ENCODE measurements at regions not wholly inside any gene's neighbourhood (a gene's known extent, or its start where the extent isn't known, plus 50 kb on each side); places are given as distances from the start of the nearest gene placed in this dataset.
"Not testable (repeated sequence)": the region's sequence is repeated elsewhere in the genome, so short reads cannot be mapped to it uniquely, and the experiment has no call there.

- DNase-seq: no peak
Measured at GRCh38 chr2:145010635-145011034, 490.7 kb upstream of the ZEB2 start.

GRCh38 chr2:145007960-145008263 lies 488.0 kb upstream of the ZEB2 start:
- peak; percentile 5 to 41 for DNase-seq

DNA sequence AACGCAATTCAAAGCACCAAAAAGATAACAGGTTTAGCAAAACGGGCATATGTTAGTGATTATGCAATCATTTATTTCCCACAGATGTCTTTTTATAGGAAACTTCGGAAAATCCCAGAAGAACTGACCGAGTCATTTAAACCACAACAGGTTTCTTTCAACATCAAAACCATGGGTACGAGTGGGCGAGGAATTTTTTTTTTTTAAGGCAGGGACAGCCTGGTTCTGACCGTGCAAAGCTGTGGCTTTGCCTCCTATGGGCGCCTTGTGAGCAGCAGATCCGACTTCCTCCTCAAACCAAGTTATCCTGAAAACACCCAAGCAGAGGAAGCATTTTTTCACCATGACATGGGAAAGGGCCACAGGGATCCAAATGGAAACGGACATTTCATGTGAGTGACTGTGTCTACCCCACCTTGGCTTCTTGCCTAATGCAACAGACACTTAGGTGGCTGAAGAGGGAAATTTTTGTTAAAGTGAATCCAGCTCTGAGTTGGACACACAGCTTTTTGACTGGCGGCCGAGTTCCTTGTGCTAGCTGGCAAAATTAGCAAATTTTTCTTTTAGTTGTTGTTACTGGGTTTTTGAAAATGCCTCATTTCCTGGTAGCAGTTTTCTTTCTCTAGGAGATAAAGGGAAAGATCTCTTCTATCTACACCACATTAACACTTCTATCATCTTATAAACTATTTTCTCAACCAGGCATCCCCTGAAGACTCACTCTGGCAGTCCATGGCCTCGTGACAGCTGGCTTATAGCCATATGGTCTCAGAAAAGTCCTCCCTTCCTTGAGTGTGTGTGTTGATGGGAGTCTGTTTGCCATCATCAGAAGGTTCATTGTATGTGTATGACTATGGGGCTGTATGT lies 487.4 kb upstream of the ZEB2 start:
- DNase-seq: peak; percentile 71 to 83

DNA sequence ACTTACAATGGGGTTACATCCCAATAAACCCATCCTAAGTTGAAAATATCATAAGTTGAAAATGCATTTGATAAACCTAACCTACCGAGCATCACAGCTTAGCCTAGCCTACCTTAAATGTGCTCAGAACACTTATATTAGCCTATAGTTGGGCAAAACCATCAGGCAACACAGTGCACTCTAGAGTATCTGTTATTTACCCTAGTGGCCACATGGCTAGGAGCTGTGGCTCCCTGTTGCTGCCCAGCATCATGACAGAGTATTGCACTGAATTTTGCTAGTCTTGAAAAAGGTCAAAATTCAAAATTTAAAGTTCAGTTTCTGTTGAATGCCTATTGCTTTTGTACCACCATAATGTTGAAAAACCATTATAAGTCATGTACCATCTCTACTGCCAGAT lies 482.7 kb upstream of the ZEB2 start:
- DNase-seq: no peak

DNA sequence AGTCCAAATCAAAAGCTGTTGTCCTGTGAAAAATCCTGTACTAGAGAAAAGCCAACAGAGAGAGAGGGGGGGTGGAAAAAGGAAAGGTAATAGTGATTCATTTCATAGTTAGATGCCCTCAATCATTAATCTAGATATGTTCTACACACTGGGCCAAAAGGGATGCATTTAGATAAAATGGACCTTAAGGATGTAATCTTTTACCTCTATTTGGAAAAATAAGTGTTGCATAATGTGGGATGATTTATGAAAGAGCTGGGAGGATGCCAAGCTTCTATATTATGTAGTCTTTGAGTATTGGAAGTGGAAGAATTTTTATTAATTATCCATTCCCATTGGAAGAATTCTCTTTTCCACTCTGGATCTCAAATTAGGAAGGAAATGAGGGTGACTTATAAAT lies 480.5 kb upstream of the ZEB2 start:
- DNase-seq: no peak

GRCh38 chr2:144999936-145000335 lies 480.0 kb upstream of the ZEB2 start:
- no peak for DNase-seq

GRCh38 chr2:144999071-144999875 lies 479.4 kb upstream of the ZEB2 start:
- DNase-seq: no peak

- no peak for DNase-seq
Measured at GRCh38 chr2:144998435-144998834, 478.5 kb upstream of the ZEB2 start.

DNA sequence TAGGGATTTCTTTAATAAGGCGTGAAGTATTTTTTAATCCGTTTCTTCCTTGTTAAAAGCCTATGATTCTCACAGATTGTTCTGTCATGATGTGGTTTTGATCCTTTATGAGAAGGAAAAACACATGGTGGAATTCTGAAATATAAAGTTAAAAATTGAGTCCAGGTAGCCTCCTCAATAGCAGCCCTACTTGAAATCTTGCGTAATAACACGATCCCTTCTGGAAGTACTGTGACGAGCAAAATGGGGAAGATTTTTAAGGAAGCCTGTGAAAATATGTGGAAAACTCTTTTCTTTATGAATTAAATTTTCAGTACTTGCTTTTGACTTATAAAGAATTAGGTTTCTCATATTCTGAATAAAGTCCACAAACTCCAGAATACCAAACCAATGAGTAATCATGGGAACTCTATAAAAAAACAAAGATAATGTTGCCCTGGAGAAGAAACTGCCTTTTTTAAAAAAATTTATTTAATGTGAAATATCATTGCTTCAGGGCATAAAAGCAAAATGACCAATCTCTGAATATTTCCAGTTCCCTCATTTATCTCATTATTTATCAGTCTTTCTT lies 476.4 kb upstream of the ZEB2 start:
- DNase-seq: no peak

DNA sequence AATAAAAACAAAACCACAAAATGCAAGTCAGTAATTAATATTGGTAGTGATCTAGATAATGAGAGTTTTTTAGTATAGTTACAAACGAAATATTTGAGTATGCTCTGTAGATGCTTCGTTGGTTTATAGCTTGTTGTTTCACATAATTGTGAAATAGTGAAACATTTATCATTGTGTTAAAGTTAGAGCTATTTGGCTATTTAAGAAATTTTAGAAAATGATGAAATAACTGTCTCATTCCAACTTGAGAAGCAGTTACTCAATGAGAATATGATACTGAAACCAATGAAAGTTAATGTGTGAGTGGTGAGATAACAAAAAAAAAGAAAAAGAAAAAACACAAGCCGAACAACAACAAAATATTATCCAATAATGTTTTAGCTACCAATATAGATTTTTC lies 475.6 kb upstream of the ZEB2 start:
- peak; percentile 37 to 64 for DNase-seq

DNA sequence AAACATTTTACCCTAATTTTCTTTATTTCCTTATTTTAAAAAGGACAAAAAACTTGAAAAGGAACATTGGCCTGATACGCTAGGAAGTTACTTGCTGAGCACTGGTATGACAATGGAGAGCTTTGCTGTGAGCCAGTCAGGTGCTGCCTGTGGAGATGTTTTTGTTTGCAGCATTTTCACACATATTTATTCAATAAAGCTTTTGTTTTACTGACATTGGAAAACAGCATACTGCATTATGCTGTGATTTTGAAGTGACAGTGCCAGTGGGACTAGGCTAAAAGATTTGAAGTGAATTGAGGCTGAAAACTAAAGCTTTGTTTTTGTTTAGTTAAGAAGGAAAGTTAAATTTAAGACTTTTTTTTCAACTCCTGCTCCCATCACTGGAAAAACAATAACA lies 470.7 kb upstream of the ZEB2 start:
- DNase-seq: no peak

GRCh38 chr2:144989579-144990270 lies 469.8 kb upstream of the ZEB2 start:
- no peak for DNase-seq

DNA sequence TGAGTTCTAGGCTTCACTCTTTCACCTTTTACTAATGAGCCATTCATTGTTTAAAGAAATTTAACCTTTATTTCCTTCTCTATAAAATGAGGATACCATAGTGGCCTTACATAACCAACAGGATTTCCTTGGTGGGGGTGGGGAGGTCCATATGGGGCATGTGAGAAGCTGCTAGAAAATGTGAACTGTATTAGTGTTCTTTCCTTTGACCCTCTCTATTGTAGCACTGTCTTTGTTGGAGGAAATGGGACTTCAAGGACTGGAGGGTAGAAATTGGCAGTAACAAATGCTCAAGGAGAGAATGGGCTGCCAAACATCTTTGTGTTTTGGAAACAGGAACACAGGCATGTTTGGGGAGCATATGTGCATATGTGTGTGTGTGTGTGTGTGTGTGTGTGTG lies 468.7 kb upstream of the ZEB2 start:
- no peak for DNase-seq

DNA sequence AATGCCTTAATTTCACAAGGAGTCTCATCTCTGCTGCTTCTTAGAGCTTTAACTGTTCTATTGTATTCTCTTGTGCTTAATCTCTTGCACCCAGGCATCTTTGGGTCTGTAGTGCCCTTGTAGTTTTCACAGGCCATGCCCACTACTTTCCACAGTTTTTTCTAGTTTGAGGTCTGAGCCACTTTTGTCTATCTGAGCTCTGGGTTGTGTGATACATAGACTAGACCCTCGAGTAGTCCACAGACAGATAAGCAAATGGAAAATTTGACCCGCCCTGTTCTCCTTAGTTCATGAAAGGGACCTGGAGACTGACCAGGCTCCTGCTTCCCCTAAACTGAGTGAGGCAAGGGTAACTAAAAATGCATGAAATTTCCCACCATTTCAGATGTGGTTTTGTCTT lies 466.8 kb upstream of the ZEB2 start:
- DNase-seq: no peak

GRCh38 chr2:144984038-144984437 lies 464.1 kb upstream of the ZEB2 start:
- DNase-seq: no peak

- no peak for DNase-seq
Measured at GRCh38 chr2:144983107-144983506, 463.2 kb upstream of the ZEB2 start.

DNA sequence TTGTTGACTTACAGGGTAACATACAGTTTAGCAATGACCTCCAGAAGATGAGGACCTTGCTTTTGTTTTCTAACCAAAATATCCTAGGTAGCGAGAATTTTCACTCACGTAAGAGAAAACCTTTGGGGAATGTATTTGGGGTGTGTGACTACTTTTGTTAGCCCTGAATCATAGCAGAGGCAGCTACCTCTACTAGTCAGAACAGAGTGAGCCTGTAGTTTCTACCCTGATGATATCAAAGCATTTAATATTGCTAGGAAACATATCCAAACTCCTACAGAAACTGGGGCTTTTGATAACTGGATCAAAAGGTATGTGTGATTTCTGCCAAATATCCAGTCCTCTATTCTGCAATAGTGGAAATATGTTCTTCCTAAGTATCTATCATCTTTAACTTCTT lies 462.6 kb upstream of the ZEB2 start:
- no peak for DNase-seq

DNA sequence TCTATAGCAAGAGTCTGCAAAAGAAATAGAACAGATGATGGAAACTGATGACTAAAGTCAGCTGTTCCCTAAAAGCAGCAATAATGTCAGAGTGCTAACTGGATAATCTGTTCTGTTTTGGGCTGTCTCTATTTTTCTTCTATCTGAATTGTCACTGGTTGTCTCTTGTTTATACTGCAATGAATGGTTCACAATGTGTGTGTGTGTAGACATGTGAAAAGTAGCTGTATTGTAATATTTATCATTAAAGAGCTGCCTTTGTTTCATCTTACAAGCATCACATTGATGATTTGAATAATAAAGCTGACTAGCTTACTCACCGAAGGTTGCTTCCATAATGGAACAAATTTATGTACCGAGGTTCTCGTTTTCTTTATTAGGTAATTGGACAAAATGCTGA lies 456.0 kb upstream of the ZEB2 start:
- no peak for DNase-seq

DNA sequence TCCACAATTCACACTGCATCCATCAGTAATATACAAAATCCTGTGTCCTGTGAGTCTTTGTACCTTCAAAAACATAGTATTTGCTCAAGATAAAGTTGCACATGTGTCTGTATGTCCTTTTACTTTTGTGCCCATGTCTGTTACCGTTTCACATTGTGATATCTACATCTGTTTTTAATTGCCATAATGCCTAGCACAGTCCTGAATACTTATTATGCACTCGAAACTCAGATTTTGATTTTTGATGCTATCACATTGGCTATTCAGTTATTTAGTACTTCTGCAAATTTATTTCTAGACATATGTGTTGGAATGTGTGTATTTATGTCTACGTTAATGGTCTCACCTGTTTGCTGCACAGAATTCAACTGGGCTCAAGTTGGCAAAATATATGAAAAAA lies 452.8 kb upstream of the ZEB2 start:
- no peak for DNase-seq

GRCh38 chr2:144971786-144972335 lies 451.9 kb upstream of the ZEB2 start:
- DNase-seq: no peak

GRCh38 chr2:144970410-144970809 lies 450.5 kb upstream of the ZEB2 start:
- DNase-seq: not testable (repeated sequence)

- not testable (repeated sequence) for DNase-seq
Measured at GRCh38 chr2:144969564-144969963, 449.6 kb upstream of the ZEB2 start.

DNA sequence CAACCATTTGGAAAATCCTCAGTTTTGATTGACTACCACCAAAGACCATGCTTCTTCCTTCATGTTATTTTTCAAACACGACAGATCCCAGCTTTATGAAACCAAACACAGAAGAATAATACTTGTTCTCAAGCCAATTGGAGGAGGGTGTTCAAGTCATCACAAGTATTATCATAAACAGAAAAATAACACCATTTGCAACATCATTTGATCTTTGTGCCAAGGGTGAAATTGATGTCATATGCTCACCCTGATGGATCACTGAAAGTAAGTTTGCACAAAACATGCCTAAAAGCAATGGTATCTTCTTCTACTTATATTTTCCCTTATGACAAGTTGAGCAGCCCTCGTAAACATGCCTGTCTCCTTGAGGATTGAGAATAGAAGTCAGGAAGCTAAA lies 448.0 kb upstream of the ZEB2 start:
- DNase-seq: no peak
